BLaER1 treated with 17β-estradiol and CSF1 and Interleukin-3, amounts not matched to agents 10 nM and 100 nM (cell line): ENCODE measurements at regions not wholly inside any gene's neighbourhood (a gene's known extent, or its start where the extent isn't known, plus 50 kb on each side); places are given as distances from the start of the nearest gene placed in this dataset.

Experiments
- H3K27ac ChIP-seq, 11 experiments: shearing (Covaris generic); formaldehyde crosslinking; 2 replicates each; pipeline ENCODE4 v1.8.1; 2022
- H3K27me3 ChIP-seq, 11 experiments: shearing (Covaris generic); formaldehyde crosslinking; 2 replicates each; pipeline ENCODE4 v1.8.1; 2022
- H3K36me3 ChIP-seq, 11 experiments: shearing (Covaris generic); formaldehyde crosslinking; 2 replicates each; pipeline ENCODE4 v1.8.1; 2022
- H3K4me1 ChIP-seq, 10 experiments: shearing (Covaris generic); formaldehyde crosslinking; 2 replicates each; pipeline ENCODE4 v1.8.1; 2022
- H3K4me2 ChIP-seq, 11 experiments: shearing (Covaris generic); formaldehyde crosslinking; 2 replicates each; pipeline ENCODE4 v1.8.1; 2022
- H3K4me3 ChIP-seq, 10 experiments: shearing (Covaris generic); formaldehyde crosslinking; 2 replicates each; pipeline ENCODE4 v1.8.1; 2022
- H3K9ac ChIP-seq, 11 experiments: shearing (Covaris generic); formaldehyde crosslinking; 2 replicates each; pipeline ENCODE4 v1.8.1; 2022
- H3K9me3 ChIP-seq, 11 experiments: shearing (Covaris generic); formaldehyde crosslinking; replicated peaks in 1 of 11; 2 replicates each; pipeline ENCODE4 v1.8.1; 2022
- H4K20me1 ChIP-seq, 11 experiments: shearing (Covaris generic); formaldehyde crosslinking; 2 replicates each; pipeline ENCODE4 v1.8.1; 2022
- Cebpa-rat ChIP-seq, 11 experiments: shearing (Covaris generic); IDR thresholded peaks; 2 replicates each; pipeline ENCODE4 v1.8.1; 2022

- Histone ChIP-seq H3K27ac (no peak overlapping the region), H3K9ac (no peak overlapping the region), H3K36me3 (no peaks in the 10 kb centered on the region), H3K4me1 (no peaks in the 10 kb centered on the region), H4K20me1 (no peaks in the 10 kb centered on the region), H3K4me3 (no peak overlapping the region), H3K4me2 (no peak overlapping the region), H3K27me3 (no peaks in the 10 kb centered on the region), H3K9me3 (peaks cover 0 to 11% (median 0%) of the 10 kb centered on the region in 11 experiments; a peak in 3 of 22 replicates)
- no peak for TF ChIP-seq Cebpa-rat (IDR thresholded peaks at IDR 0.05)
Measured at GRCh38 chr15:47542312-47542989, 174.9 kb upstream of the SEMA6D start.

GRCh38 chr15:47548231-47548630, 169.1 kb upstream of the SEMA6D start:
- peaks cover 0 to 5% (median 0%) of the 10 kb centered on the region in 11 experiments; a peak in 2 of 22 replicates for H3K9me3 ChIP-seq
- no peak overlapping the region for H3K9ac ChIP-seq
- TF ChIP-seq Cebpa-rat (IDR thresholded peaks at IDR 0.05): no peak
- H3K27ac ChIP-seq: no peak overlapping the region
- H3K4me1 ChIP-seq: peaks cover 0 to 12% (median 5%) of the 10 kb centered on the region in 10 experiments; a peak in 7 of 20 replicates
- no peaks in the 10 kb centered on the region for H4K20me1 ChIP-seq
- no peak overlapping the region for H3K4me3 ChIP-seq
- no peaks in the 10 kb centered on the region for H3K36me3 ChIP-seq
- H3K27me3 ChIP-seq: no peaks in the 10 kb centered on the region
- H3K4me2 ChIP-seq: peak overlapping the region in 1 of 11 experiments; percentile 13; a peak in 1 of 22 replicates

- TF ChIP-seq Cebpa-rat (IDR thresholded peaks at IDR 0.05): no peak
- Histone ChIP-seq H3K27ac (no peak overlapping the region), H3K36me3 (no peaks in the 10 kb centered on the region), H3K4me3 (no peak overlapping the region), H4K20me1 (no peaks in the 10 kb centered on the region), H3K4me2 (peak overlapping the region in 7 of 11 experiments; percentile 14 to 43 (median 29); a peak in 9 of 22 replicates), H3K9ac (no peak overlapping the region), H3K27me3 (no peaks in the 10 kb centered on the region), H3K4me1 (peaks cover 0 to 12% (median 5%) of the 10 kb centered on the region in 10 experiments; a peak in 7 of 20 replicates), H3K9me3 (no peaks in the 10 kb centered on the region)
Measured at GRCh38 chr15:47548986-47549385, 168.3 kb upstream of the SEMA6D start.

- Histone ChIP-seq H4K20me1 (no peaks in the 10 kb centered on the region), H3K27me3 (no peaks in the 10 kb centered on the region), H3K4me2 (no peak overlapping the region), H3K4me1 (peaks cover 0 to 12% (median 5%) of the 10 kb centered on the region in 10 experiments; a peak in 7 of 20 replicates), H3K9ac (no peak overlapping the region), H3K27ac (no peak overlapping the region), H3K36me3 (no peaks in the 10 kb centered on the region), H3K9me3 (no peaks in the 10 kb centered on the region), H3K4me3 (no peak overlapping the region)
- no peak for TF ChIP-seq Cebpa-rat (IDR thresholded peaks at IDR 0.05)
Measured at GRCh38 chr15:47551079-47551478, 166.2 kb upstream of the SEMA6D start.

- Histone ChIP-seq H3K9me3 (no peaks in the 10 kb centered on the region), H3K4me3 (no peak overlapping the region), H3K4me1 (peaks cover 0 to 12% (median 5%) of the 10 kb centered on the region in 10 experiments; a peak in 7 of 20 replicates), H3K36me3 (no peaks in the 10 kb centered on the region), H3K27ac (no peak overlapping the region), H3K27me3 (no peaks in the 10 kb centered on the region), H4K20me1 (no peaks in the 10 kb centered on the region), H3K4me2 (no peak overlapping the region), H3K9ac (no peak overlapping the region)
- no peak for TF ChIP-seq Cebpa-rat (IDR thresholded peaks at IDR 0.05)
Measured at GRCh38 chr15:47551546-47551945, 165.8 kb upstream of the SEMA6D start.

- H3K4me3 ChIP-seq: no peak overlapping the region
- no peaks in the 10 kb centered on the region for H3K27me3 ChIP-seq
- H3K4me1 ChIP-seq: peaks cover 0 to 10% (median 5%) of the 10 kb centered on the region in 10 experiments; a peak in 7 of 20 replicates
- no peaks in the 10 kb centered on the region for H3K36me3 ChIP-seq
- no peaks in the 10 kb centered on the region for H4K20me1 ChIP-seq
- H3K4me2 ChIP-seq: no peak overlapping the region
- no peaks in the 10 kb centered on the region for H3K9me3 ChIP-seq
- no peak for TF ChIP-seq Cebpa-rat (IDR thresholded peaks at IDR 0.05)
- no peak overlapping the region for H3K9ac ChIP-seq
- H3K27ac ChIP-seq: no peak overlapping the region
Measured at GRCh38 chr15:47552978-47553608, 164.2 kb upstream of the SEMA6D start.

- Histone ChIP-seq H3K4me3 (no peak overlapping the region), H3K9me3 (no peaks in the 10 kb centered on the region), H3K27ac (no peak overlapping the region), H3K4me2 (no peak overlapping the region), H3K27me3 (no peaks in the 10 kb centered on the region), H4K20me1 (no peaks in the 10 kb centered on the region), H3K4me1 (peaks cover 0 to 9% (median 4%) of the 10 kb centered on the region in 10 experiments; a peak in 7 of 20 replicates), H3K9ac (no peak overlapping the region), H3K36me3 (no peaks in the 10 kb centered on the region)
- TF ChIP-seq Cebpa-rat (IDR thresholded peaks at IDR 0.05): no peak
Measured at GRCh38 chr15:47553947-47554346, 163.4 kb upstream of the SEMA6D start.

- H3K9me3 ChIP-seq: peaks cover 11 to 28% (median 20%) of the 10 kb centered on the region in 11 experiments
- no peak for TF ChIP-seq Cebpa-rat (IDR thresholded peaks at IDR 0.05)
- no peak overlapping the region for H3K27ac ChIP-seq
- no peak overlapping the region for H3K4me3 ChIP-seq
- no peaks in the 10 kb centered on the region for H3K36me3 ChIP-seq
- H4K20me1 ChIP-seq: no peaks in the 10 kb centered on the region
- H3K4me2 ChIP-seq: no peak overlapping the region
- no peaks in the 10 kb centered on the region for H3K27me3 ChIP-seq
- H3K9ac ChIP-seq: no peak overlapping the region
- H3K4me1 ChIP-seq: no peaks in the 10 kb centered on the region
Measured at GRCh38 chr15:47561102-47561501, 156.2 kb upstream of the SEMA6D start.

- Histone ChIP-seq H3K36me3 (no peaks in the 10 kb centered on the region), H4K20me1 (no peaks in the 10 kb centered on the region), H3K27ac (no peak overlapping the region), H3K9ac (no peak overlapping the region), H3K4me2 (no peak overlapping the region), H3K4me3 (no peak overlapping the region), H3K4me1 (no peaks in the 10 kb centered on the region), H3K9me3 (peaks cover 3 to 20% (median 13%) of the 10 kb centered on the region in 11 experiments; a peak in 21 of 22 replicates), H3K27me3 (no peaks in the 10 kb centered on the region)
- no peak for TF ChIP-seq Cebpa-rat (IDR thresholded peaks at IDR 0.05)
Measured at GRCh38 chr15:47565949-47566348, 151.4 kb upstream of the SEMA6D start.
